ENCODE measurements at regions not wholly inside any gene's neighbourhood (a gene's known extent, or its start where the extent isn't known, plus 50 kb on each side); places are given as distances from the start of the nearest gene placed in this dataset. TPM values are rescaled to one million over a fixed set of nuclear protein-coding genes. Genes with fewer than 3 reads are reported as not detected.

GRCh38 chr2:212596276-212596675 is 57.7 kb upstream of the ERBB4 start:
- intact Hi-C loops (cut with DNase I) = no loop called here
- DNase-seq (ENCODE audit: missing footprints) = no peak

GRCh38 chr2:212595036-212595654 is 56.5 kb upstream of the ERBB4 start:
- intact Hi-C loops (cut with DNase I) = no loop called here
- no peak for DNase-seq (ENCODE audit: missing footprints)
- no peak for ATAC-seq

More at GRCh38 chr2:212596276-212596675, 57.7 kb upstream of the ERBB4 start:
- no peak for ATAC-seq

GRCh38 chr2:212592695-212593094 is 54.1 kb upstream of the ERBB4 start:
- no peak for DNase-seq (ENCODE audit: missing footprints)
- no peak for ATAC-seq
- intact Hi-C loops (cut with DNase I) = no loop called here

Small RNA genes in the stretch of these regions (microRNA-seq; reads per million reads assigned to microRNA genes)
- gene MIR4776-1 = not detected
- not detected for gene MIR4776-2
